ENCODE measurements at regions not wholly inside any gene's neighbourhood (a gene's known extent, or its start where the extent isn't known, plus 50 kb on each side); places are given as distances from the start of the nearest gene placed in this dataset.
"Not testable (repeated sequence)": the region's sequence is repeated elsewhere in the genome, so short reads cannot be mapped to it uniquely, and the experiment has no call there.

DNA sequence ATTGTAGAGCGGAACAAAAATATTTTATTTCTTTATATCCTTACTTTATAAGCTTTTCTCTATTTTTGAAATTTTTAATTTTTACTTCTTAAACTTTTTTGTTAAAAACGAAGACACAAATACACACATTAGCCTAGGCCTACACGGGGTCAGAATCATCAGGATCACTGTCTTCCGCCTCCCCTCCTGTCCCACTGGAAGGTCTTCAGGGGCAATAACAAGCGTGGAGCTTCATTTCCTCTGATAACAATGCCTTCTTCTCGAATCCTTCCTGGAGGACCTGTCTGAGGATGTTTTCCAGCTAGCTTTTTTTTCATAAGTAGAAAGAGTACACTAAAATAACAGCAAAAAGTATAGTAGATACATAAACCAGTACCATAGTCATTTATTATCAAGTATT lies 77.7 kb upstream of the DGKG start:
- DNase-seq (ENCODE audit: low read depth in 4 of 6, low spot score in 6 of 6): no peak
- Histone ChIP-seq H3K4me3 (ENCODE audit: low read depth, low read length) (no peak overlapping the region), H3K9me3 (ENCODE audit: control insufficient read depth, insufficient read depth, low read length) (no peaks in the 10 kb centered on the region), H3K4me1 (ENCODE audit: control insufficient read depth, insufficient read depth, low read length) (no peaks in the 10 kb centered on the region), H3K27me3 (ENCODE audit: control insufficient read depth, insufficient read depth, low read length) (no peaks in the 10 kb centered on the region), H3K27ac (ENCODE audit: low read depth, low read length) (no peak overlapping the region), H3K36me3 (ENCODE audit: control insufficient read depth, insufficient read depth, low read length) (no peaks in the 10 kb centered on the region)
- WGBS (ENCODE audit: insufficient coverage): no CpG with 5 or more reads among the region's 6 CpGs

- H3K27ac ChIP-seq (ENCODE audit: low read depth, low read length); H3K4me1 ChIP-seq (ENCODE audit: control insufficient read depth, insufficient read depth, low read length); H3K9me3 ChIP-seq (ENCODE audit: control insufficient read depth, insufficient read depth, low read length); H3K36me3 ChIP-seq (ENCODE audit: control insufficient read depth, insufficient read depth, low read length); DNase-seq (ENCODE audit: low read depth in 4 of 6, low spot score in 6 of 6); H3K27me3 ChIP-seq (ENCODE audit: control insufficient read depth, insufficient read depth, low read length); H3K4me3 ChIP-seq (ENCODE audit: low read depth, low read length): not testable (repeated sequence)
- 93% methylated on average over 25 of the region's 30 CpGs for WGBS (ENCODE audit: insufficient coverage)
Observed at GRCh38 chr3:186435332-186435731, 73.3 kb upstream of the DGKG start.

GRCh38 chr3:186432944-186433732 lies 71.1 kb upstream of the DGKG start:
- peaks cover under 1% of the 10 kb centered on the region for H3K4me1 ChIP-seq (ENCODE audit: control insufficient read depth, insufficient read depth, low read length)
- WGBS (ENCODE audit: insufficient coverage): no CpG with 5 or more reads among the region's 6 CpGs
- H3K9me3 ChIP-seq (ENCODE audit: control insufficient read depth, insufficient read depth, low read length): peaks cover 1% of the 10 kb centered on the region
- DNase-seq (ENCODE audit: low read depth in 4 of 6, low spot score in 6 of 6): no peak
- H3K27ac ChIP-seq (ENCODE audit: low read depth, low read length): no peak overlapping the region
- no peak overlapping the region for H3K4me3 ChIP-seq (ENCODE audit: low read depth, low read length)
- H3K27me3 ChIP-seq (ENCODE audit: control insufficient read depth, insufficient read depth, low read length): no peaks in the 10 kb centered on the region
- no peaks in the 10 kb centered on the region for H3K36me3 ChIP-seq (ENCODE audit: control insufficient read depth, insufficient read depth, low read length)

DNA sequence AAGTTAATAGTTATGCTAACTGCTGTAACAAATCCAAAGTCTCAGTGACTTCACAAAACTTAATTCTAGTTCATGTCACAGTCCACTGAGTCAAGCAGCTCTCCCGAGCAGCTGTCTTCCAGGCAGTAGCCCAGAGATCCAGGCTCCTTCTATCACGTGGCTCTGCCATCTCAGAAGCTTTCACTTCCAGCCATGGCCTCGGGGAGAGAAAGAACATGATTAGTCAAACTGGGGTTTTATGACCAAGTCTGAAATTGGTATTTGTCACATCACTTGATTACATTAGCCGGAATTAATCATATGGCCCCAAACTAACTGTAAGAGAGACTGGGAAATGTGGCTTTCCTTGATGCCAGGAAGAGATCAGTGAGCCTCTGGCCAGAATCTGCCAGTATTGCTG lies 70.2 kb upstream of the DGKG start:
- WGBS (ENCODE audit: insufficient coverage): 79% methylated on average over 2 of the region's 4 CpGs
- H3K27ac ChIP-seq (ENCODE audit: low read depth, low read length): no peak overlapping the region

DNA sequence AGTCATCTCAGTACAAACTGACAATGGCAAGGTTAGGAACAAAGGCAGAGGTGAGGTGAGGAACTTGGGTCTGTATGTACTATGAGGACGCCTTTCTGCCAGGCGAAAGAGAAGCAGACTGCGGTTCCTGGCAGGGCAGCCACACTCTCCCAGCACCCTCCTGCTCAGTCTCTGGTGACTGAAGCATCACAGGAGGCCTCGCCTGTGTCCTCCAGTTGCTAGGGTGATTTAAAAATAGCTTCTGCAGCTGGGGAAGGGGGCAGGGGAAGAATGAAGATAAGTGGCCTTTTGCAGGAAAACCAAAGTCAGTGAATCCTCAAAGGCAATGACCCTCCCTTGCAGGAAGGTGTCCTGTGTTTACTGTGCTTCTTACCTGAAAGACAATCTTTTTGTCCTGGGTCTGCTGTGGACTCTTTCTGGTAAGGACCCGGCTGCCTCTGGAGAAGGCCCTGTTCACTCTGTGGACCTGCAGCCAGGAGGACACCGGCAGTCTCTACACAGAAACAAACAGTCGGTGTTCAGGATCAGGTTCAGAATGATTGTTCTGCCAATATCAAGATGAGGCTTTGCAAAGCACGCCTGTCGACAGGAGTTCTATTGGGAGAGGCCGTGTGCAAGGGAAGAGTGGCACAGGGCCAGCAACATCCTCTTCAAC lies 65.7 kb upstream of the DGKG start:
- Histone ChIP-seq H3K4me3 (ENCODE audit: low read depth, low read length) (no peak overlapping the region), H3K36me3 (ENCODE audit: control insufficient read depth, insufficient read depth, low read length) (no peaks in the 10 kb centered on the region), H3K4me1 (ENCODE audit: control insufficient read depth, insufficient read depth, low read length) (peaks cover 10% of the 10 kb centered on the region), H3K27ac (ENCODE audit: low read depth, low read length) (no peak overlapping the region), H3K27me3 (ENCODE audit: control insufficient read depth, insufficient read depth, low read length) (no peaks in the 10 kb centered on the region), H3K9me3 (ENCODE audit: control insufficient read depth, insufficient read depth, low read length) (no peaks in the 10 kb centered on the region)
- 64% methylated on average over 6 of the region's 10 CpGs for WGBS (ENCODE audit: insufficient coverage)
- DNase-seq (ENCODE audit: low read depth in 4 of 6, low spot score in 6 of 6): peak in 1 of 6 donors; percentile 16

More for the DNA sequence above, 70.2 kb upstream of the DGKG start:
- no peak for DNase-seq (ENCODE audit: low read depth in 4 of 6, low spot score in 6 of 6)
- Histone ChIP-seq H3K4me3 (ENCODE audit: low read depth, low read length) (no peak overlapping the region), H3K27me3 (ENCODE audit: control insufficient read depth, insufficient read depth, low read length) (no peaks in the 10 kb centered on the region), H3K36me3 (ENCODE audit: control insufficient read depth, insufficient read depth, low read length) (no peaks in the 10 kb centered on the region), H3K9me3 (ENCODE audit: control insufficient read depth, insufficient read depth, low read length) (peaks cover 1% of the 10 kb centered on the region), H3K4me1 (ENCODE audit: control insufficient read depth, insufficient read depth, low read length) (peaks cover 10% of the 10 kb centered on the region)

GRCh38 chr3:186425788-186426730 lies 64.0 kb upstream of the DGKG start:
- Histone ChIP-seq H3K9me3 (ENCODE audit: control insufficient read depth, insufficient read depth, low read length) (no peaks in the 10 kb centered on the region), H3K27ac (ENCODE audit: low read depth, low read length) (no peak overlapping the region)
- 87% methylated on average over 6 of the region's 10 CpGs for WGBS (ENCODE audit: insufficient coverage)

GRCh38 chr3:186421946-186422345 lies 59.9 kb upstream of the DGKG start:
- H3K27ac ChIP-seq (ENCODE audit: low read depth, low read length): no peak overlapping the region
- no peak for DNase-seq (ENCODE audit: low read depth in 4 of 6, low spot score in 6 of 6)
- H3K4me3 ChIP-seq (ENCODE audit: low read depth, low read length): no peak overlapping the region
- no peaks in the 10 kb centered on the region for H3K27me3 ChIP-seq (ENCODE audit: control insufficient read depth, insufficient read depth, low read length)
- H3K4me1 ChIP-seq (ENCODE audit: control insufficient read depth, insufficient read depth, low read length): no peaks in the 10 kb centered on the region
- no peaks in the 10 kb centered on the region for H3K9me3 ChIP-seq (ENCODE audit: control insufficient read depth, insufficient read depth, low read length)
- H3K36me3 ChIP-seq (ENCODE audit: control insufficient read depth, insufficient read depth, low read length): no peaks in the 10 kb centered on the region

More at GRCh38 chr3:186425788-186426730, 64.0 kb upstream of the DGKG start:
- Histone ChIP-seq H3K4me1 (ENCODE audit: control insufficient read depth, insufficient read depth, low read length) (peaks cover 10% of the 10 kb centered on the region), H3K36me3 (ENCODE audit: control insufficient read depth, insufficient read depth, low read length) (no peaks in the 10 kb centered on the region), H3K4me3 (ENCODE audit: low read depth, low read length) (no peak overlapping the region), H3K27me3 (ENCODE audit: control insufficient read depth, insufficient read depth, low read length) (no peaks in the 10 kb centered on the region)
- no peak for DNase-seq (ENCODE audit: low read depth in 4 of 6, low spot score in 6 of 6)

- H3K4me3 ChIP-seq (ENCODE audit: low read depth, low read length): no peak overlapping the region
- no peak overlapping the region for H3K27ac ChIP-seq (ENCODE audit: low read depth, low read length)
- peak in 1 of 6 donors; percentile 37 for DNase-seq (ENCODE audit: low read depth in 4 of 6, low spot score in 6 of 6)
- no peaks in the 10 kb centered on the region for H3K27me3 ChIP-seq (ENCODE audit: control insufficient read depth, insufficient read depth, low read length)
- 78% methylated on average over 3 of the region's 6 CpGs for WGBS (ENCODE audit: insufficient coverage)
- peaks cover 7% of the 10 kb centered on the region for H3K4me1 ChIP-seq (ENCODE audit: control insufficient read depth, insufficient read depth, low read length)
- H3K36me3 ChIP-seq (ENCODE audit: control insufficient read depth, insufficient read depth, low read length): no peaks in the 10 kb centered on the region
- no peaks in the 10 kb centered on the region for H3K9me3 ChIP-seq (ENCODE audit: control insufficient read depth, insufficient read depth, low read length)
Observed at GRCh38 chr3:186418671-186419145, 56.7 kb upstream of the DGKG start.

DNA sequence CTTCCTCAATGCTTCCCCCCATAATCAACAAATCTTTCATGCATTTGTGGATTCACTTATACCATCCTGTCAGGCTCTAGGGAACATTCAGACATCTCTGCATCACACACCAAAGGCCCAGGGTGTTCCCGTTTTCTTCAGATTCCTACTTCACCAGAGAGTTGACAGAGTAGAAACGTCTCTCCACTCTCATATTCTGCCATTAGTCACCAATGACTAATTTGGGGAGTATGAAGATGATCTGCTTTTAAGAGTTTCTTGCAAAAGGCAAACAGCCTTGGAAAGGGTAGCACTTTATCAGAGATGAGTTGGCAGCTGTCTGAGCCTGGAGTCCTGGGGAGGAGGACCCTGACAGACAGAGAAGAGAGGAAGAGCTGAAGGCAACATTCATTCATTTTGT lies 55.8 kb upstream of the DGKG start:
- H3K4me1 ChIP-seq (ENCODE audit: control insufficient read depth, insufficient read depth, low read length): peaks cover 16% of the 10 kb centered on the region
- H3K36me3 ChIP-seq (ENCODE audit: control insufficient read depth, insufficient read depth, low read length): no peaks in the 10 kb centered on the region
- no peak overlapping the region for H3K4me3 ChIP-seq (ENCODE audit: low read depth, low read length)
- no peak overlapping the region for H3K27ac ChIP-seq (ENCODE audit: low read depth, low read length)
- WGBS (ENCODE audit: insufficient coverage): no CpG with 5 or more reads among the region's 2 CpGs
- no peak for DNase-seq (ENCODE audit: low read depth in 4 of 6, low spot score in 6 of 6)
- H3K9me3 ChIP-seq (ENCODE audit: control insufficient read depth, insufficient read depth, low read length): no peaks in the 10 kb centered on the region
- H3K27me3 ChIP-seq (ENCODE audit: control insufficient read depth, insufficient read depth, low read length): no peaks in the 10 kb centered on the region
